HG03196 (cell line): ENCODE measurements at regions not wholly inside any gene's neighbourhood (a gene's known extent, or its start where the extent isn't known, plus 50 kb on each side); places are given as distances from the start of the nearest gene placed in this dataset.

Experiments
- ATAC-seq: cut with Tn5 transposase; IDR thresholded peaks from one replicate; pipeline ENCODE4 v1.9.1; 2021; ENCODE audit not compliant: unreplicated experiment

DNA sequence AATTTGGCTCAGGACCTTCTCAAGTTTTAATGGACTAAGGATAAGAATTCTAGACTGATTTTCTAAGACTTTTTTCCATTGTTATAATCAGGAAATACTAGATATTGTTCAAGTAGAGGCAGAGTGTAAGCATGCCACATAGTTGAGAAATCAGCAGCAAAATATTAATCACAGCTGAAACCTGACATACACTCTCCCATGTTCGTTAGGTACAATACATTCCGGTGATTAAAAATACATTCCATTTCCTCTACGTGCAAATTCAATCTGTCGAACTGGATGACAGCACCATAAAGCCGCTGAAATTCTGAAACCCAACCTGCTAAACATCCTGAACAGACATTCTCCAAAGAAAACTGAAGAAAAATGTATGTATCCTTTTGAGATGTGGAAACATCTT, 587.6 kb upstream of the DIPK2B start:
- no peak for ATAC-seq

- ATAC-seq: no peak
These were observed 583.9 kb upstream of the DIPK2B start for GRCh38 chrX:45784590-45784989.

DNA sequence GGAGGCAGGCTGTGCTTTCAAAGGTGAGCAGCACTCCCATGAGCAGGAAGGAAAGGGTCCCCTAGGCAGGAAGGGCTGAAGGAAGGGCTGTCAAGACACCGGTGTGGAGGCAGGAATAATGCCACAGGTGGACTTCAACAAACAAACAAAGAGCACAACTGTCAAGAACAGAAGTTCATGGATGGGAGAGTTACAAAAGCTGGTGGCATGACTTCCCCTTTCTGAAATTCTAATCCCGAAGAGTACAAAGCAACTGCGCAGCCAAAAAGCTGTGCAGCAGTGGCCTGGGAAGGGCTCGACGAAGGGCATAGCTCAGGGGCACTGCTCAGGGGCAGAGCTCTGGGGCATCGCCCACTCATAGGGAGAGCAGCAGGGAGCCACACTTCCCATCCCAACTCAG, 582.3 kb upstream of the DIPK2B start:
- ATAC-seq: no peak

DNA sequence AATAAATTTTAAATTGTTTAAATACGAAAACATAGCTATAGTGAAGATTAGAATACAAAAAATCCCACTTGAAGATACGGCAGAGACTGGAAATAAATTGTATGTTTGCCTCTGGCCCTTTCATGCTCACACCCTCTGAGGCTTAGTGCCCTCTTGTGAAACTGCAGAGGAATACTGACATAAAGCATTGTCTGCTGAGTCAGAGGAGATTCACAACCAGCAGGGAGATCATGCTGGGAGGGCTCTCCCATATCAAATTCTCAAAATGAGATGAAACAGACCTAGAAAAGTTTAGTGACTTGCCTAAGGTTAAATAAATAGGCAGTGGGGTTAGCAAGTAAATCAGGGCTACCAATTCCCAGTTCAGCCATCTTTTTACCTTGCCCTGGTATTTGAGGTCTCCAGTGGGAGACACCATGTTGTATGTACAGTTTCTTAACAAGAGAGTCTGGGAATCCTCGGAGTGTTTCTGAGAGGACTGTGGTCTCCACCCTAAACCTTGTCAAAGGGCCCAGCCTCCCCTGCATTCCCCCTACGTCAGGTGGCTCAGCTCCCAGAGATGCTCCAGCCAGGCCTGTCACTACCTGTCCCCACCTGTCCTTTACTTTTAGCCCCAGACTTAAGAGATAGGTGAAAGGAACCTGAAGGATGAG, 581.4 kb upstream of the DIPK2B start:
- no peak for ATAC-seq

GRCh38 chrX:45778616-45779015, 577.9 kb upstream of the DIPK2B start:
- ATAC-seq: no peak

DNA sequence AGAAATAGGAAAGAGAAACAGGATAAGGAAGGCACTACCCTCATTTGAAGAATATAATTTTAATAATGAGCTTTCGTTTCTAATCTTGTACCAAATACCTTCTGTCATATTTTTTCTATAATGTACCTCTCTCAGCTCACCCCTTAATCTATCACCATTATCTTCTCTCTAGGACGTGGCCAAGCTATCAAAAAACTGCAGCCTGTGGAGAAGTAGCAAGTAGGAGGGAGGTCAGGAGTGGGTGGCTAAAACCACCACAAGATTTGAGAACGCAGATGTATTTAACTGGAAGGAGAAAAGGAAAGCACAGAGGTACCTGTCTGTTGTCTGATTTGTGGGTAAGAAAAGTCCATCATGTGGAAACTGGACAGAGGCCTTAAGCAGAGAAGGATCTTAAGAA, 576.7 kb upstream of the DIPK2B start:
- ATAC-seq: no peak

DNA sequence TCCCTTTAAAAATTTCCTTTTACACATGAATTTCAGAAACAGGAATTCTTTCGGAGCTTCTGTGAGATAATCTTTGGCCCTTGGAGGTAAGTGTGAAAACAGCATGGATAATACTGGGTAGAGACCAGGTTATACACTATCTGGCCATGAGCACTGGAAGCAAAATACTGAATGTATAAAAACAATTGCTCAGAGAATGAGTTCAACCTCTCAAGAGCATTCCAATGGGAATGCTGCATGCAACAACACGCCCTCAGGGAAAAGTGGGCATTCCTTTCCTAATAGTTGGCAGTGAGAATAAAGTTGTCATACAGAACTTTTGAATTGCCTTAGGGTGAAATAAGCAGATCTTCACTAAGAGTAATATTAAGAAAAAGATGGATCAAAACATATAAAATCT, 574.8 kb upstream of the DIPK2B start:
- no peak for ATAC-seq

DNA sequence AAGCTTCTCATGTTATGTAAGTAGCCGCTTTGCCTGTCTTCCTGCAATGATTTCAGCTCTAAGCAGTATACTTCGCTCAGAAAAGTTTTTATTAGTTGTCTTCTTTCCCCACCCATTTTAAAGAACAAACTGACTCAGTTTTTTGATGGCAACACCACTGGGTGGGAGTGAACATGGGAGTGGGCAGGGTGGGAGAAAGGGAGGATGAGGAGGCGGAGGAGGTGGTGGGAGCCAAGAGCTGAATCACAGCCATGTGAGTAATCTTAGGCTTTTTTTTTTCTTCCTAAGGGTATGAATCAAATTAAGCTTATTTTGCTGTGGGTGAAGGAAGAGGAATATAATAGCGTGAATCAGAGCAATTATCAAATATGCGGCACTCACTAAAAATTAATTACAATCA, 574.3 kb upstream of the DIPK2B start:
- ATAC-seq: no peak

GRCh38 chrX:45773572-45773971, 572.9 kb upstream of the DIPK2B start:
- ATAC-seq: no peak

GRCh38 chrX:45771560-45772340, 571.1 kb upstream of the DIPK2B start:
- ATAC-seq: no peak

DNA sequence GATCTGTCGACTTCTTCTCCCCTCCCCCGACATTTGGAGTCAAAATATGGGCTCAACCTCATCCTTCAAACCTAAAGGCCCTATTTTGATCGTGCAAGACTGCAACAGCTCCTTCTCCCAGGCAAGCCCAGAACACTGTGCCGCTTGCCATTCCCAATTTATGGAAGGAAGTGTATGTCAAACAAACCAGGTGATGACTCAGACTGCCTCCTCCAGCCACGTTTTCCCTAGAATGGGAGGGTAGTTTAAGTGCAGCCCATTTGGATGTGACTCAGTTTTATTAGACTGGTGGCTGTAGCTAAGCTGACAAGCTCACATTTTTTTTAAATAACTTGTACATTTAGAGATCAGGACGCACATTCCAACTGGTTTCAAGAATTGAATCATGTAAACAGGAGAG, 570.4 kb upstream of the DIPK2B start:
- ATAC-seq: no peak

GRCh38 chrX:45769761-45770582, 569.3 kb upstream of the DIPK2B start:
- ATAC-seq: peak; percentile 85

DNA sequence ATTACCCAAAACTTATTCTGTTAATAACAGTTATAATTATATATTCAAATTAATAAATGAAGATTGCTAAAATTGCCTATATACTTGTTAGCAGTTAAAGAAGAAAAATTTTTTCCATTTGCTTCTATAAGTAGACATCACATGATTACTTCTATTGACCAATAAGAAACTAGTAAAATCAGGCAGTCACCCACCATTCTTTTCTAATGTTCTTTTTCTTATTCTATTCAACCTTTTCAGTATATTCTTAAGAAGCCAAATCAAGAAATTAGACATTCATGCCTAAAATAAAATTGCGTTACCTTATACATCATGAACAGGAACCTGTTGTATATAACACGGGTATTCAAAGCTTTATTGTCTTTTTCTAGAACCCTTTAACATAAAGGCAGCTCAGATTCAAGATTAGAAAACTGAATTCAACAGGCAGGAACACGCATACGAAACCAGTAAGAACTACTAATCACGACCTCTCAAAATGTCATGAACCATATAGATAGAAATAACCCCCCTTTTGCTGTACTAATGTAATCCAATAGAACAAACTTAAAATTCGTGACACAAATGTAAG, 568.1 kb upstream of the DIPK2B start:
- no peak for ATAC-seq

- no peak for ATAC-seq
These were observed 566.4 kb upstream of the DIPK2B start for GRCh38 chrX:45766981-45767501.

DNA sequence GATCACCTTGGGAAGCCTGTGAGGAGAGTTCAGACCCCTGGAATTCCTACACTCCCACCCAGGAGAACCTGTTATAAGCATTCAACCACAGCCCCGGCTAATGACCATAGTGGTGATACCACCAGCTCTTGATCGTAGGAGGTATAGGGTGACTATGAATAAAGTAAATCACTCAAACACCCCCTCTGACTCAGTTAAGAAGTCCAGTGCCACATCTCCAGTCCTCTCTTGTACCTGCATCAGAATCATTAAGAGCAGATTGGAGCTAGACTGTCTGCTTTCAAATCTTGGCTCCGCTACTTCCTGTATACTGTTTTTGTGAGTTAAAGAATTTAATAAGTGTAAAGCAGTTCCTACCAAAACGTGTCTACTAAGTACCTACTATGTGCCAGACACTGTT, 565.1 kb upstream of the DIPK2B start:
- ATAC-seq: no peak

- no peak for ATAC-seq
These were observed 564.6 kb upstream of the DIPK2B start for GRCh38 chrX:45765281-45765680.

DNA sequence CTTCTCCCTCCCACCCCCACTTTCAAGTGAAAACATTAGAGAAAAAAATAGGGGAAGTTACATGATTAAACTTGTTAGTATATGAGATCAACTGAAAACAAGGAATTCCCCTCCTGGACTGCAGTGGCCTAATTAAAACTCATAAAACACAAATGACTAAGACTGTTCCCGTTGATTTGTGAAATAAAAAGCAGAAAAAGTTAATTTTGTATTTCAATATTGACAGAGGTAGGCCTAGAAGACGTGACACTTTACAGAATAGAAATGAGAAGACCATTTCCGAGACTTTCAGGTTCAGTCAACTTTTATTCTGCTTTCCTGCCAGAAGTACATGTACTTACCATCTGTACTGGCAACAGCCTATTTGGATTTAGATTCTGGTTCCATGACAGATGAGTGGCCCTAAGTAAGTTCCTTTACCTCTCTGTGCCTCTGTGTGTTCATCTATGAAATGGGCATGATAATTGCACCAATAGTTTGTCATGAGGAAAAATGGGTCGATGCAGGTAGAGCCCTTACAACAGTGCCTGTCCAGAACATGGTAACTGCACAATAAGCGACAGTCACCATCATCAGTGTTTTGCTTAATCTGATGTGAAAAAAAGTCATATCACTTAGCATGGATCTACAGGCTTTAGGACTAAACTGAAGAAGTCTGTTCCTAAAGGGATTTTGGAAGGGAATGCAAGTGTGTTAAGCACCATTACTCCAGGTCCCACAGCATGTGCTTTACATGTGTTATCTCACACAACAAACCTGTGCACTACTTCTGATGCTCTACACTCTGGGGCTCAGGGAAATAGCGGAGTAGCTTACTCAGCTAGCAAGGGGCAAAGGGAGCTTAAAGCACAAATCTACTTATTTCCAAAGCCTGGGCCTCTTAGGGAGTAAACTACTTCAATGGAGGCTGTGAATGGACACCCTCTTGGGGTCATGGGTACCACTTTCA, 562.3 kb upstream of the DIPK2B start:
- ATAC-seq: no peak

DNA sequence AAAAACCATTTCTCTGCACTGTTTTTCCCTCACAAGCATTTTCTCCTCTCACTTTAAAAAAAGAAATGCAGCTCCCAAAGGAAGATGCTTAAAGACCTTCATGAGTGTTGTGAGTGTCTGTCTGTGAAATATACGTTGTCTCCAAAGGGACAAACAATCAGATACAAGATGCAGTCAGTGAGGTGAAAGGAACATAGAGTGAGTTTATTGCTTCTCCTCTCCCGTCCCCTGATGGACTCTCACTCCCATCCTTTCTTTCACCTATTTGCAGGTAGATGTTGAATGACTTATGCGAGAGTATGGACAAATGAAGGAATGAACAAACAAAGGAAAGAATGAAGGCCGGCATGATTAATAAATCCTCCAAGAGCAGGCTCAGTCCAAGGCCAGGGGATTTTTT, 561.2 kb upstream of the DIPK2B start:
- ATAC-seq: no peak

DNA sequence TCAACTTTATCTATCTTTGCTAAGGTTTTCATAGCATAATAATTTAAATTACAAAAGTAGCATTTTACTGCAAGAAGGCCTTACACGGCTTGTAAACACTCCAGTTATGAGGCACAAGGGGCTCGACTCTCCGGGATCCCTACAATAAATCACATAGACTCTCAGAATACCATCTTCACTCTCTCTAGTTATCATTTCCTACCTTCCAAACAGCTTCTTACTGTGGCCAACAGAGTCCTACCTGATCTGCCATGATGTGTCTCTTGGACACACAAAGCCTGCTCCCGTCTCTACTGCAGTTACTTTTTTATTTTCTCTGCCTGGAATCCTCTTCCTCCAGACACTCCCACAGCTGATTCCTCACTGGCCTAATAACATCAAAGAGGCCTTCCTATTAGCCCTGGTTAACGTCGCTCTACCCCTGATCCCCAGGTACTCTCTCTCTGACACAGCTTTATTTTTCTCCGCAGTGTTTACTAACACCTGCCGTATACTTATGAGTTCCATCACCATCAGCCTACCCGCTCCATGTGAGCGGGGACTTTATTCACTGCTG, 559.6 kb upstream of the DIPK2B start:
- no peak for ATAC-seq
